A673 (cell line): ENCODE measurements at regions not wholly inside any gene's neighbourhood (a gene's known extent, or its start where the extent isn't known, plus 50 kb on each side); places are given as distances from the start of the nearest gene placed in this dataset.

Experiments
- BruUV-seq: library from RNA; stranded (reverse); fragments of 400-500 nt; replicated peaks from 2 replicates; lab custom pipeline; 2021; lab: Mats Ljungman, UMichigan
- CTCF ChIA-PET: fragments of 300-600 bp; sonication (Branson Sonifier 250); formaldehyde crosslinking; loops from one replicate; lab custom pipeline; 2022; ENCODE audit warnings: antibody characterized with exemption; lab: Charles Lee
- POLR2A ChIA-PET: fragments of 300-600 bp; sonication (Branson Sonifier 250); formaldehyde crosslinking; loops from one replicate; lab custom pipeline; 2022; ENCODE audit warnings: antibody characterized with exemption; ENCODE audit not compliant: low non-redundant PET; lab: Charles Lee
- DNase-seq: peaks from one replicate; pipeline ENCODE4 v3.0.0-alpha.2; 2015; ENCODE audit warnings: low spot score
- H3K27ac ChIP-seq: fragments of 200-600 bp; sonication (generic); 2 replicates; pipeline ENCODE4 v1.5.1; 2016; ENCODE audit warnings: mixed run types, low read depth, mild to moderate bottlenecking, mixed read lengths, antibody characterized with exemption, low read length; ENCODE audit not compliant: poor library complexity, severe bottlenecking
- H3K27me3 ChIP-seq: fragments of 200-600 bp; sonication (generic); replicated peaks from 2 replicates; pipeline ENCODE4 v1.6.1; 2017; ENCODE audit warnings: mixed run types, low read depth, mild to moderate bottlenecking, mixed read lengths, antibody characterized with exemption, low read length; ENCODE audit not compliant: insufficient read depth, poor library complexity
- H3K36me3 ChIP-seq: fragments of 200-600 bp; sonication (generic); 2 replicates; pipeline ENCODE4 v1.6.1; 2016; ENCODE audit warnings: mixed run types, mild to moderate bottlenecking, mixed read lengths, antibody characterized with exemption, low read length; ENCODE audit not compliant: insufficient read depth, poor library complexity, severe bottlenecking
- H3K4me1 ChIP-seq: fragments of 200-600 bp; sonication (generic); 2 replicates; pipeline ENCODE4 v1.6.1; 2017; ENCODE audit warnings: mixed run types, mild to moderate bottlenecking, mixed read lengths, antibody characterized with exemption, low read length; ENCODE audit not compliant: insufficient read depth, poor library complexity, severe bottlenecking
- H3K4me3 ChIP-seq: fragments of 200-600 bp; sonication (generic); 2 replicates; pipeline ENCODE4 v1.5.1; 2016; ENCODE audit warnings: low read depth, mixed run types, mild to moderate bottlenecking, mixed read lengths, low read length; ENCODE audit not compliant: poor library complexity, severe bottlenecking
- H3K9me3 ChIP-seq: fragments of 200-600 bp; sonication (generic); 2 replicates; pipeline ENCODE4 v1.6.1; 2016; ENCODE audit warnings: mixed run types, low read depth, mild to moderate bottlenecking, mixed read lengths, antibody characterized with exemption, low read length; ENCODE audit not compliant: poor library complexity, severe bottlenecking
- EZH2 ChIP-seq: fragments of 200-600 bp; sonication (generic); IDR thresholded peaks from 2 replicates; pipeline ENCODE4 v1.6.1; 2017; ENCODE audit warnings: borderline replicate concordance, low read depth, mild to moderate bottlenecking, mixed read lengths, antibody characterized with exemption, low read length; ENCODE audit not compliant: poor library complexity, severe bottlenecking
- intact Hi-C: fragments of 100-400 bp; cut with micrococcal nuclease; formaldehyde crosslinking; loops from one replicate; pipeline ENCODE4 v1.10.0; 2022; ENCODE audit not compliant: unreplicated experiment
- TF ChIP-seq, protein P1 (sequence below): fragments of 300-800, 200-600 bp; sonication (generic); conservative IDR thresholded peaks from 2 replicates; pipeline ENCODE4 v1.5.1; 2017; ENCODE audit warnings: low read depth, mild to moderate bottlenecking, antibody characterized with exemption, low read length, moderate library complexity, mixed read lengths

DNA sequence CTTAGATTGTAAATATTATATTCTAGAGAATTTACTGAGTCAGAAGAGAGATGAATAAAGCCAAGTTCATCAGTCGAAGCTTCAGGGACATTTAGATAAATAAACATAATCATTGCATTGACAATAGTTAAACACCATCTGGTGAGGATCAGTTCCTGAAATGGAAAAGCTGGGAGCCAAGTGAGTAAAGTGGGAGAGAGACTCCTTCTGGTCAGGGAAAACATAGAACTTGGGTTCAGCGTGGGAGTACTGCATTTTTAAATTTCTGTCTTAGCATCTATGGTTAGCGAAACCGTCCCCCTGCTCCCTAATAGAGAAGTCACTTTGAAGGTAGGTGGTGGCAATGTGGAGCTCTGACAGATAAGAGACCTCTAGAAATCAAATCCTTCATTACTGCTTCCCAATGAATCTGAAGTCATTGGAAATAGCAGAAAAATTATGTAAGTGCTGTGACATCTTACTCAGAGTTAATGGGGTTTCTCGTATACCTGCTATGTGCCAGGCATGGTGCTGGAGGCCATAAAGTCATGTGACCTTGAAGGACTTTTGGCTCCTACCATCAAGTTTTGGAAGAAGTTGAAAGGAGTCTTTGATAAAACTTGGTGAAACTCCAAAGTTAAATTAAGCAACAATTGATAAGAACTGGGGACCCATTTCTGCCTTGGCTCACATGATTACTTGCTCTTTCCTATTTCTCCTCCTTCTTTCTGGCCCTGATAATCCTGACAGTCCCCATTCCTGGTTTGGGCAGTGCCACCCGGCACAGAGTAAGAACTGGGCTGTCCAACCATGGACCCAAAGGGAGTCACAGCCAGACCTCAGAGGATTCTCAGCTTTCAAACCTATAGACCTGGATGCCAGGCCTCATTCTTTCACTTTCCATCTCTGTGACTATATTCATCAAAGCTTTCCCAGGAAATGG lies 211.2 kb downstream of the C7orf25 start:
- ChIA-PET CTCF (no interaction called here), POLR2A (no interaction called here)
- TF ChIP-seq, protein P1, sequence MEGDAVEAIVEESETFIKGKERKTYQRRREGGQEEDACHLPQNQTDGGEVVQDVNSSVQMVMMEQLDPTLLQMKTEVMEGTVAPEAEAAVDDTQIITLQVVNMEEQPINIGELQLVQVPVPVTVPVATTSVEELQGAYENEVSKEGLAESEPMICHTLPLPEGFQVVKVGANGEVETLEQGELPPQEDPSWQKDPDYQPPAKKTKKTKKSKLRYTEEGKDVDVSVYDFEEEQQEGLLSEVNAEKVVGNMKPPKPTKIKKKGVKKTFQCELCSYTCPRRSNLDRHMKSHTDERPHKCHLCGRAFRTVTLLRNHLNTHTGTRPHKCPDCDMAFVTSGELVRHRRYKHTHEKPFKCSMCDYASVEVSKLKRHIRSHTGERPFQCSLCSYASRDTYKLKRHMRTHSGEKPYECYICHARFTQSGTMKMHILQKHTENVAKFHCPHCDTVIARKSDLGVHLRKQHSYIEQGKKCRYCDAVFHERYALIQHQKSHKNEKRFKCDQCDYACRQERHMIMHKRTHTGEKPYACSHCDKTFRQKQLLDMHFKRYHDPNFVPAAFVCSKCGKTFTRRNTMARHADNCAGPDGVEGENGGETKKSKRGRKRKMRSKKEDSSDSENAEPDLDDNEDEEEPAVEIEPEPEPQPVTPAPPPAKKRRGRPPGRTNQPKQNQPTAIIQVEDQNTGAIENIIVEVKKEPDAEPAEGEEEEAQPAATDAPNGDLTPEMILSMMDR: 0 out of 2 replicates have a peak, but pooled peaks have one; percentile 10
- TF ChIP-seq EZH2: no peak
- no peak overlapping the region for H3K4me3 ChIP-seq
- no peaks in the 10 kb centered on the region for H3K4me1 ChIP-seq
- intact Hi-C loops: no loop called here
- no peaks in the 10 kb centered on the region for H3K36me3 ChIP-seq
- H3K27me3 ChIP-seq: no peaks in the 10 kb centered on the region
- no peak overlapping the region for H3K27ac ChIP-seq
- no peaks in the 10 kb centered on the region for H3K9me3 ChIP-seq
- no TSS peak for BruUV-seq
- no peak for DNase-seq

DNA sequence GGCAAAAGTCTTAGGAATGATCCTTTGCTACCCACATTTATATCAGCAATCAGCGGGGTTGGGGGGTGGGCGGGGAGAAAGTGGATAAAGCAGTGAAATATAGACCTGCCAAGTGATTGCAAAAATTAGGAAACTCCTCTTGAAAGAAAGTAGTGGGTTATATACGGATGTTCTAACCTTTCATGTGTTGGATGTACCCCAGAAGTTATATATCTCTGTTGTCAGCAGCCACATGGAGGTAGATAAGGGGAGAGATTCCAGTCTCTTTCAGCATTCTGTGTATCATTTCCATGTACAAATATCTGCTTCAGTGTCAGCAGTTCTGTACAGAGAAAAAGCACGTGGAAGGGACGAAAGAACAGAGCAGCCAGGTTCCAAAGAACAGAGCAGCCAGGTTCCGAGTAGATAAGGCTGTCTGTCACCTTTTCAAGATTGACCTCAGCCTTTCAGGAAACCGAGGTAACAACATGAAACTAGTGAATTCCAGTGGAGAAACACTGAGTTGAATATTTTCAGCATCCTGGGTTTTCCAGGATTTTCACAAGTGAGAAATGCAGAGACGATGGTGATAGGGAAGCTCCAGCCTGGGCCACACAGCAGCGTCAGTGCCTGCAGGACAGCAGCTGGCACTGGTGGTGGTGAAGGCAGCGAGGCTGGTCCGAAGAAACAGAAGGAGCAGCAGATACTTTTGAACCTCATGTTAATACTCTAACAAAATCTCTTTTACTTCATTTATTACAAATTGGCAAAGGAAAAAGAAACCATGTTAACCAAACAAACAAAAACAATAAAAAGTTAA lies 212.3 kb downstream of the C7orf25 start:
- intact Hi-C loops: no loop called here
- no peaks in the 10 kb centered on the region for H3K9me3 ChIP-seq
- no peak for DNase-seq
- no peaks in the 10 kb centered on the region for H3K4me1 ChIP-seq
- no peaks in the 10 kb centered on the region for H3K36me3 ChIP-seq
- ChIA-PET CTCF (no interaction called here), POLR2A (no interaction called here)
- no TSS peak for BruUV-seq
- no peak overlapping the region for H3K27ac ChIP-seq
- TF ChIP-seq, protein P1: no peak
- TF ChIP-seq EZH2: no peak
- H3K27me3 ChIP-seq: no peaks in the 10 kb centered on the region
- no peak overlapping the region for H3K4me3 ChIP-seq

DNA sequence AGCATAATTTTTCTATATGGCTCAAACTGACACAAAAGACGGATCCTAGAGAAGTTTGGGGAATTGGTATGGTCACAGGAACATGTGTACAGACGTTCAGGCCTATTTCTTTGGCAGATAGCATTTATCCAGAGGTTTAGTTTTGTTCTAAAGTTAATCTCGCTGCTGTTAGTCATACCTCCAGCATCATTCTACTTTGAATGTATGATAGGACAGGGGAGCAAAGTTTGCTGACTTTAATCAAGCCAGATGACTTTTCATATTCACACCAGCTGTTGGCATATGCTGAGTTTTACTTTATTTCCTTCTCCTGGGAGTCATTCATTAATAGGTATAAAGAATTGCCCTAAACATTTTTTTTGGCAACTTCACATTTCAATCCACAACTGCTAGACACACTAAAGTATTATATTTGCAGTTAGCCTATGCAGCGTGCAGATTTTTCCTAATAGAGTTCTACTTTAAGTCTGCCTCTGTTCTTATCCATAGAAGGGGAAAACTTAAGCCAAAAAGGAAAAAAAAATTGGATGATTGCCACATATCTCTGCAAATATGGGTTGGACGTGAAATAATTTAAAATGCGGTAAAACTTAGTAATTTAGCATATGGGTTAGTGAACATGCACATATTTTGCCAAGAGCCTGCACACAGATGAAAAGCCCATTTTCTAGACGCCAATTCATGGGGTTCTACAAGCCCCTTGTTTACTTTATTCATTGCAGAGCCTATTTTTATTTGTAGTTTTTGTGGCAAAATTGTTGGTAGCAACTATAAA lies 213.1 kb downstream of the C7orf25 start:
- H3K27ac ChIP-seq: no peak overlapping the region
- TF ChIP-seq, protein P1: no peak
- intact Hi-C loops: no loop called here
- no peak for DNase-seq
- CTCF ChIA-PET: no interaction called here
- no peak overlapping the region for H3K4me3 ChIP-seq
- H3K9me3 ChIP-seq: no peaks in the 10 kb centered on the region
- no peaks in the 10 kb centered on the region for H3K4me1 ChIP-seq
- no TSS peak for BruUV-seq
- H3K27me3 ChIP-seq: no peaks in the 10 kb centered on the region
- POLR2A ChIA-PET: no interaction called here
- H3K36me3 ChIP-seq: no peaks in the 10 kb centered on the region
